ENCODE measurements at regions not wholly inside any gene's neighbourhood (a gene's known extent, or its start where the extent isn't known, plus 50 kb on each side); places are given as distances from the start of the nearest gene placed in this dataset.

- no peak for TF ChIP-seq CTCF (IDR thresholded peaks at IDR 0.05; ENCODE audit: insufficient read depth, low read depth, low read length)
- no peak for TF ChIP-seq EZH2 (IDR thresholded peaks at IDR 0.05; ENCODE audit: insufficient read depth, low read length)
Measured at GRCh38 chr2:224156436-224156835, 117.3 kb upstream of the SERPINE2 start.

All from astrocyte (in vitro differentiated cells and primary cell).